ENCODE measurements at regions not wholly inside any gene's neighbourhood (a gene's known extent, or its start where the extent isn't known, plus 50 kb on each side); places are given as distances from the start of the nearest gene placed in this dataset.

- no peak for TF ChIP-seq CTCF (IDR thresholded peaks at IDR 0.05; ENCODE audit: low read depth, low read length)
These were observed 349.2 kb downstream of the ADCYAP1 start for GRCh38 chr18:1253827-1254226.

GRCh38 chr18:1261054-1261453, 356.4 kb downstream of the ADCYAP1 start:
- no peak overlapping the region for H3K4me3 ChIP-seq (ENCODE audit: low read depth, low read length)
- no peak for TF ChIP-seq CTCF (IDR thresholded peaks at IDR 0.05; ENCODE audit: low read depth, low read length)

More at GRCh38 chr18:1253827-1254226, 349.2 kb downstream of the ADCYAP1 start:
- H3K4me3 ChIP-seq (ENCODE audit: low read depth, low read length), result no peak overlapping the region

- no peak overlapping the region for H3K4me3 ChIP-seq (ENCODE audit: low read depth, low read length)
- no peak for TF ChIP-seq CTCF (IDR thresholded peaks at IDR 0.05; ENCODE audit: low read depth, low read length)
These were observed 362.4 kb downstream of the ADCYAP1 start for GRCh38 chr18:1267021-1267420.

GRCh38 chr18:1270081-1270480, 365.4 kb downstream of the ADCYAP1 start:
- TF ChIP-seq CTCF (IDR thresholded peaks at IDR 0.05; ENCODE audit: low read depth, low read length), result no peak
- H3K4me3 ChIP-seq (ENCODE audit: low read depth, low read length), result no peak overlapping the region

GRCh38 chr18:1273469-1273868, 368.8 kb downstream of the ADCYAP1 start:
- TF ChIP-seq CTCF (IDR thresholded peaks at IDR 0.05; ENCODE audit: low read depth, low read length), result no peak
- no peak overlapping the region for H3K4me3 ChIP-seq (ENCODE audit: low read depth, low read length)

- no peak for TF ChIP-seq CTCF (IDR thresholded peaks at IDR 0.05; ENCODE audit: low read depth, low read length)
- H3K4me3 ChIP-seq (ENCODE audit: low read depth, low read length), result no peak overlapping the region
These were observed 387.5 kb downstream of the ADCYAP1 start for GRCh38 chr18:1292167-1292566.

- no peak overlapping the region for H3K4me3 ChIP-seq (ENCODE audit: low read depth, low read length)
- TF ChIP-seq CTCF (IDR thresholded peaks at IDR 0.05; ENCODE audit: low read depth, low read length), result no peak
These were observed 389.6 kb downstream of the ADCYAP1 start for GRCh38 chr18:1294229-1294628.

All from WI38 (cell line).